Astrocyte (in vitro differentiated cells and primary cell): ENCODE measurements at regions not wholly inside any gene's neighbourhood (a gene's known extent, or its start where the extent isn't known, plus 50 kb on each side); places are given as distances from the start of the nearest gene placed in this dataset.

Source experiments
- DNase-seq: peaks from one replicate; pipeline ENCODE4 v3.0.0-alpha.2; 2010; ENCODE audit warnings: low read depth
- FAIRE-seq: peaks from 2 replicates; lab custom pipeline; 2011; peaks lifted over from hg19 to GRCh38; lab: Jason Lieb, UNC
- H2AFZ ChIP-seq: 2 replicates; pipeline ENCODE4 v1.6.0; 2012; ENCODE audit warnings: low read depth, low read length, inconsistent platforms
- H3K27ac ChIP-seq: 2 replicates; pipeline ENCODE4 v1.5.1; 2011; ENCODE audit warnings: low read depth, low read length, inconsistent platforms
- H3K27me3 ChIP-seq: 2 replicates; pipeline ENCODE4 v1.6.0; 2011; ENCODE audit warnings: low read length, inconsistent platforms; ENCODE audit not compliant: insufficient read depth
- H3K36me3 ChIP-seq: 2 replicates; pipeline ENCODE4 v1.5.1; 2011; ENCODE audit warnings: low read length, inconsistent platforms; ENCODE audit not compliant: insufficient read depth
- H3K4me1 ChIP-seq: 2 replicates; pipeline ENCODE4 v1.5.1; 2011; ENCODE audit warnings: low read length, inconsistent platforms; ENCODE audit not compliant: insufficient read depth
- H3K4me2 ChIP-seq: 2 replicates; pipeline ENCODE4 v1.6.0; 2012; ENCODE audit warnings: low read length, inconsistent platforms
- H3K4me3 ChIP-seq: 2 replicates; pipeline ENCODE4 v1.5.1; 2011; ENCODE audit warnings: low read depth, mild to moderate bottlenecking, low read length, inconsistent platforms; ENCODE audit not compliant: insufficient read depth
- H3K79me2 ChIP-seq: 2 replicates; pipeline ENCODE4 v1.6.0; 2012; ENCODE audit warnings: mild to moderate bottlenecking, low read length, inconsistent platforms; ENCODE audit not compliant: insufficient read depth
- H3K9ac ChIP-seq: 2 replicates; pipeline ENCODE4 v1.6.0; 2012; ENCODE audit warnings: mild to moderate bottlenecking, low read length, inconsistent platforms
- H3K9me3 ChIP-seq: 2 replicates; pipeline ENCODE4 v1.5.1; 2012; ENCODE audit warnings: low read depth, mild to moderate bottlenecking, low read length, inconsistent platforms; ENCODE audit not compliant: insufficient read depth
- H4K20me1 ChIP-seq: 2 replicates; pipeline ENCODE4 v1.6.0; 2012; ENCODE audit warnings: low read length, inconsistent platforms; ENCODE audit not compliant: insufficient read depth
- H3K27ac Mint-ChIP-seq: one replicate; pipeline ENCODE4 v1.8.0; 2021; ENCODE audit warnings: mild to moderate bottlenecking, mixed read lengths; ENCODE audit not compliant: unreplicated experiment
- H3K27me3 Mint-ChIP-seq: one replicate; pipeline ENCODE4 v1.8.0; 2021; ENCODE audit warnings: low read depth, mixed read lengths; ENCODE audit not compliant: unreplicated experiment
- H3K36me3 Mint-ChIP-seq: one replicate; pipeline ENCODE4 v1.8.0; 2021; ENCODE audit warnings: low read depth, mixed read lengths; ENCODE audit not compliant: unreplicated experiment
- H3K4me1 Mint-ChIP-seq: one replicate; pipeline ENCODE4 v1.8.0; 2021; ENCODE audit warnings: low read depth, mixed read lengths; ENCODE audit not compliant: unreplicated experiment
- H3K4me3 Mint-ChIP-seq: one replicate; pipeline ENCODE4 v1.8.0; 2021; ENCODE audit warnings: mild to moderate bottlenecking, moderate library complexity, mixed read lengths; ENCODE audit not compliant: unreplicated experiment
- H3K9me3 Mint-ChIP-seq: one replicate; pipeline ENCODE4 v1.8.0; 2021; ENCODE audit warnings: mild to moderate bottlenecking, mixed read lengths; ENCODE audit not compliant: unreplicated experiment
- EZH2 ChIP-seq: IDR thresholded peaks from 2 replicates; pipeline ENCODE4 v1.6.1; 2012; ENCODE audit warnings: mild to moderate bottlenecking, low read length, inconsistent platforms; ENCODE audit not compliant: insufficient read depth
- TF ChIP-seq, protein P1 (sequence below): IDR thresholded peaks from 2 replicates; pipeline ENCODE4 v1.5.1; 2011; ENCODE audit warnings: low read depth, mild to moderate bottlenecking, inconsistent platforms, low read length, moderate library complexity; ENCODE audit not compliant: insufficient read depth

DNA sequence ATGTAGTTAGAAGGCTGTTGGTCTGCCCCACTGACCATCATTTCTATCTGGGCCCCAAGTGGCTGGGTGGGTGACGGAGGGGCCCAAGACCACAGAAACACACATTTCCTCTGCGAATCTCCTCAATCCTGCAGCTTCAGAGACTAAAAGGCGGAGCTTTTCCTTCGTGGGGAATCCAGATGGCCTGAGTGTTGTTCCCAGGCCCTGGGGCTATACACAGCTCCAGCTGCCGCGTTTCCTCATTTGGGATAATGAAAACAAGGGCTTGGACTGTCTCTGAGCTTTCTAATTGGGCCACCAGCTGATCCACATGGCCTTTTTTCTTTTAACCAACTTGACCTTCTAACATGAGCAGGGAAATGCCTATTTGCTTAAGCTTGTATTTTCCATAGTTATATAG lies 339.9 kb downstream of the CXCL12 start:
- H3K4me1 Mint-ChIP-seq: peaks cover 7% of the 10 kb centered on the region
- H3K9ac ChIP-seq: no peak overlapping the region
- FAIRE-seq (no peak), DNase-seq (no peak)
- H3K9me3 ChIP-seq: no peaks in the 10 kb centered on the region
- H2AFZ ChIP-seq: no peak overlapping the region
- no peaks in the 10 kb centered on the region for H3K36me3 Mint-ChIP-seq
- no peaks in the 10 kb centered on the region for H4K20me1 ChIP-seq
- H3K9me3 Mint-ChIP-seq: peaks cover 2% of the 10 kb centered on the region
- H3K4me3 ChIP-seq: no peak overlapping the region
- no peaks in the 10 kb centered on the region for H3K79me2 ChIP-seq
- no peak overlapping the region for H3K27ac Mint-ChIP-seq
- no peak overlapping the region for H3K4me3 Mint-ChIP-seq
- no peak overlapping the region for H3K27ac ChIP-seq
- peaks cover 5% of the 10 kb centered on the region for H3K27me3 Mint-ChIP-seq
- H3K4me1 ChIP-seq: peaks cover 14% of the 10 kb centered on the region
- H3K36me3 ChIP-seq: no peaks in the 10 kb centered on the region
- no peak overlapping the region for H3K4me2 ChIP-seq
- TF ChIP-seq EZH2: no peak
- TF ChIP-seq, protein P1, sequence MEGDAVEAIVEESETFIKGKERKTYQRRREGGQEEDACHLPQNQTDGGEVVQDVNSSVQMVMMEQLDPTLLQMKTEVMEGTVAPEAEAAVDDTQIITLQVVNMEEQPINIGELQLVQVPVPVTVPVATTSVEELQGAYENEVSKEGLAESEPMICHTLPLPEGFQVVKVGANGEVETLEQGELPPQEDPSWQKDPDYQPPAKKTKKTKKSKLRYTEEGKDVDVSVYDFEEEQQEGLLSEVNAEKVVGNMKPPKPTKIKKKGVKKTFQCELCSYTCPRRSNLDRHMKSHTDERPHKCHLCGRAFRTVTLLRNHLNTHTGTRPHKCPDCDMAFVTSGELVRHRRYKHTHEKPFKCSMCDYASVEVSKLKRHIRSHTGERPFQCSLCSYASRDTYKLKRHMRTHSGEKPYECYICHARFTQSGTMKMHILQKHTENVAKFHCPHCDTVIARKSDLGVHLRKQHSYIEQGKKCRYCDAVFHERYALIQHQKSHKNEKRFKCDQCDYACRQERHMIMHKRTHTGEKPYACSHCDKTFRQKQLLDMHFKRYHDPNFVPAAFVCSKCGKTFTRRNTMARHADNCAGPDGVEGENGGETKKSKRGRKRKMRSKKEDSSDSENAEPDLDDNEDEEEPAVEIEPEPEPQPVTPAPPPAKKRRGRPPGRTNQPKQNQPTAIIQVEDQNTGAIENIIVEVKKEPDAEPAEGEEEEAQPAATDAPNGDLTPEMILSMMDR: no peak
- H3K27me3 ChIP-seq: peaks cover 9% of the 10 kb centered on the region

DNA sequence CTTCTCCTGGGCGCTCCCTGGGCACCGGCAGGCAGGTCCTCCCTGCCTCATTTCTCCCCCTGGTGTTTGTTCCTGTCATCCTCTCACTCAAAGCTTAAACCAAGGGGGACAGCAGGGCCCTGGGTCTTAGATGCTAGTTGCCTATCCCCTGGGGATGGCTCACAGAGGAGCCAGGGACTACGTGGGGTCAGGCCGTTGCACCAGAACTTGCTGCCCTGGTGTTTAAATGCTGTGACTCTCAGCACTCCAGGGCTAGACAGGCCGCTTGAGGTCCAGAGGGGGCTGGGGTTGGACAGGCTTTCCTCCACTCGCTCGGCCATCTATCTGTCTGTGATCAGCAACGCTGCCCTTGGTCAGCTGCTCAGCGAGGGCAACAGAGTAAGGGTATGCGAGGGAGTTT lies 340.3 kb downstream of the CXCL12 start:
- no peaks in the 10 kb centered on the region for H3K36me3 Mint-ChIP-seq
- Histone ChIP-seq H2AFZ (no peak overlapping the region), H3K27me3 (peaks cover 6% of the 10 kb centered on the region), H3K9ac (no peak overlapping the region), H3K9me3 (no peaks in the 10 kb centered on the region), H3K4me1 (peaks cover 19% of the 10 kb centered on the region), H3K4me2 (no peak overlapping the region), H3K4me3 (no peak overlapping the region), H3K27ac (no peak overlapping the region), H4K20me1 (no peaks in the 10 kb centered on the region), H3K79me2 (no peaks in the 10 kb centered on the region), H3K36me3 (no peaks in the 10 kb centered on the region)
- DNase-seq: no peak
- H3K4me1 Mint-ChIP-seq: peaks cover 7% of the 10 kb centered on the region
- TF ChIP-seq EZH2: no peak
- no peak for FAIRE-seq
- no peak overlapping the region for H3K4me3 Mint-ChIP-seq
- peaks cover 2% of the 10 kb centered on the region for H3K9me3 Mint-ChIP-seq
- peaks cover 5% of the 10 kb centered on the region for H3K27me3 Mint-ChIP-seq
- H3K27ac Mint-ChIP-seq: no peak overlapping the region

DNA sequence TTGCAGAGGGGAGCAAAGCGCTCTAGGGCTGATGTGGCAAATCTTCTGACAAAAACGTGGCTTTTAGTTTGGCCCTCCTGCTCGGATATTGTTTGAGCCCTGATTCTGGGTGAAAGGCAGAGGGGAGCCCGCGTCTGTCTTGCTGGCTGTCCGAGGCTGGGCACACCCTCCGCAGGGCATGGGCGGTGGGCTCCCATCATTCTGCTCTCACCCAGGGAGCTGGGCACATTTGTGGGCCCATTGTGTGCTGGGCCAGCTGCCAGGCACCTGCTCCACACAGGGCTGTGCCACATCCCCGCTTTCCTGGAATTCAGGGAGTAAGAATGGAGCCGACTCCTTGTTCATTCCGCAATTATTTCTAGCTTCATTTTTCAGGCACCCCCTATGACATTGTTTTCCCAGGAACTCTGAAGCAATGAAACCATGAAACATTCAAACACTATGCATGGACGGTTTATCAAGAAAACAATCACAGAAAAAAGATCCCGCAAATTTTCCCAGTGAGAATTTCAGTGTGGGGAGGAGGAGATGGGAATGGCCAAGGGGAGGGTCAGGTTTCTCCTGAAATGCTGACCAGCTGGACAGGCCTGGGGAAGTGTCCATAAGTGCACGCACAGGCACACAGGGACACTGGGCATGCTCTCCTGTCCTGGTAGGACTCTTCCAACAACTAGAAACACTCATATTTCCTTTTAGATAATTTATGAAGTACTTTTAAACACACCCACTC lies 341.1 kb downstream of the CXCL12 start:
- FAIRE-seq: no peak
- Histone ChIP-seq H3K4me2 (no peak overlapping the region), H3K27me3 (peaks cover 6% of the 10 kb centered on the region), H2AFZ (no peak overlapping the region), H3K4me3 (no peak overlapping the region), H4K20me1 (no peaks in the 10 kb centered on the region), H3K9me3 (no peaks in the 10 kb centered on the region), H3K36me3 (no peaks in the 10 kb centered on the region), H3K79me2 (no peaks in the 10 kb centered on the region), H3K27ac (no peak overlapping the region), H3K4me1 (peaks cover 21% of the 10 kb centered on the region), H3K9ac (no peak overlapping the region)
- H3K9me3 Mint-ChIP-seq: peaks cover 2% of the 10 kb centered on the region
- no peak overlapping the region for H3K4me3 Mint-ChIP-seq
- TF ChIP-seq, protein P1: no peak
- TF ChIP-seq EZH2: no peak
- H3K27ac Mint-ChIP-seq: no peak overlapping the region
- no peaks in the 10 kb centered on the region for H3K36me3 Mint-ChIP-seq
- peaks cover 7% of the 10 kb centered on the region for H3K4me1 Mint-ChIP-seq
- H3K27me3 Mint-ChIP-seq: peaks cover 3% of the 10 kb centered on the region
- DNase-seq: no peak
